ENCODE measurements at regions not wholly inside any gene's neighbourhood (a gene's known extent, or its start where the extent isn't known, plus 50 kb on each side); places are given as distances from the start of the nearest gene placed in this dataset.
"Not testable (repeated sequence)": the region's sequence is repeated elsewhere in the genome, so short reads cannot be mapped to it uniquely, and the experiment has no call there.

DNA sequence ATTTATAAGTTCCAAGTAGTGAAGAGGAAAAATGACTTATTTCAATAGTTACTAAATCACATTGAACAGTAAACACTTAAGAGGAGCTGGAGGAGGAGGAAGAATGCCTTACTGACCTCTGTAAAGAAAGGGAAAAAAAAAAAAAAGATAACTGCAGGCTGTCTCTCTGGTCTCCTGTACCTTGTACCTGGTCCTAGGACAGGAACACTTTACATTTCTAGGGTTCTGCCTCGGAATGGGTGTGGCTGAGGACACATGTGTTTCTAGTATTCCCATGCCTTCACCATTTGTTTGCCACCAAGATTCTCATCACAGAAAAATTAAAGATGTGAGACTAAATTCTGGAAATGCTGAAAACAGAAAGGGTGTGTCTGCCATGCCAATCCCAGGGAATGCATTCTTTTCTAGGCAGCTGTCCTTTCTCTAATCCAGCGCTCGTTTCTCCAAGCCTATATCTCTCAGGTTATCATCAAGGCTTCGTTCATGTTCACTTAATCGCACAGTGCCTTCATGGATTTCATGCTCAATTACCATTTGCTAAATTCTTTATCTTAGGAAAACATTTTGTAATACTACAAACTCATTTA, 1208.3 kb downstream of the OTOL1 start:
- no peak for DNase-seq (ENCODE audit: low read depth in 2 of 3, low spot score in 2 of 3)

DNA sequence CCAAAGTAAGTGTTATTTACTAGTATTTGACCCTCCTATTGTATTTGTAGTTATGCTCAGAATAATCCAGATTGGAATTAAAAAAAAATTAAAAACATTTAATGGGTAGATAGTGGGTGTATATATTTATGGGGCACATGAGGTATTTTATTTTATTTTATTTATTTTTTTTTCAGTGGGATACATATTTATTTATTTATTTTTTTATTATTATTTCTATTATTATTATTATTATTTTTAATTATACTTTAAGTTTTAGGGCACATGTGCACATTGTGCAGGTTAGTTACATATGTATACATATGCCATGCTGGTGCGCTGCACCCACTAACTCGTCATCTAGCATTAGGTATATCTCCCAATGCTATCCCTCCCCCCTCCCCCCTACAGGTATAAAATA, 1211.8 kb downstream of the OTOL1 start:
- DNase-seq (ENCODE audit: low read depth in 2 of 3, low spot score in 2 of 3) = not testable (repeated sequence)

DNA sequence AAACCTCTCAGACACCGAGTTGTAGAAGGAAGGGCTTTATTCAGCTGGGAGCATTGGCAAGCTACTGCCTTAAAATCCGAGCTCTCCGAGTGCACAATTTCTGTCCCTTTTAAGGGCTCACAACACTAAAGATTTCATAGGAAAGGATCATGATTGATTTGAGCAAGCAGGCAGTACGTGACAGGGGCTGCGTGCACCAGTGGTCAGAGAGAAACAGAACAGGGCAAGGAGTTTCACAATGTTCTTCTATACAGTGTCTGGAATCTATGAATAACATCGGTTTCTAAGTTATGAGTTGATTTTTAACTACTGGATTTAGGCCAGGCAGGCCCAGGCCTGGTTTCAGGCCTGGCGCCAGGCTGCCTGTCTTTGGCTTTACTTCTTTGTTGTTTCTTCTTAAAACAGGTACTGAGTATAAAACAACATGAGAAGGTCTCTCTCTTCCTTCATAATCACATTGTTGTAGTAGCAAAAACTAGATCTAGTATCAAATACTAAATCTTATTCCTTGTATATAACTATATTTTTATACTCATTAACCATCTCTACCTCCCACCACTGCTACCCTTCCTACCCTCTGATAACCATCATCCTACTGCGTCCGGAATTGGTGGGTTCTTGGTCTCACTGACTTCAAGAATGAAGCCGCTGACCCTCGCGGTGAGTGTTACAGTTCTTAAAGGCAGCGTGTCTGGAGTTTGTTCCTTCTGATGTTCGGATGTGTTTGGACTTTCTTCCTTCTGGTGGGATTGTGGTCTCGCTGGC, 1212.5 kb downstream of the OTOL1 start:
- not testable (repeated sequence) for DNase-seq (ENCODE audit: low read depth in 2 of 3, low spot score in 2 of 3)

DNA sequence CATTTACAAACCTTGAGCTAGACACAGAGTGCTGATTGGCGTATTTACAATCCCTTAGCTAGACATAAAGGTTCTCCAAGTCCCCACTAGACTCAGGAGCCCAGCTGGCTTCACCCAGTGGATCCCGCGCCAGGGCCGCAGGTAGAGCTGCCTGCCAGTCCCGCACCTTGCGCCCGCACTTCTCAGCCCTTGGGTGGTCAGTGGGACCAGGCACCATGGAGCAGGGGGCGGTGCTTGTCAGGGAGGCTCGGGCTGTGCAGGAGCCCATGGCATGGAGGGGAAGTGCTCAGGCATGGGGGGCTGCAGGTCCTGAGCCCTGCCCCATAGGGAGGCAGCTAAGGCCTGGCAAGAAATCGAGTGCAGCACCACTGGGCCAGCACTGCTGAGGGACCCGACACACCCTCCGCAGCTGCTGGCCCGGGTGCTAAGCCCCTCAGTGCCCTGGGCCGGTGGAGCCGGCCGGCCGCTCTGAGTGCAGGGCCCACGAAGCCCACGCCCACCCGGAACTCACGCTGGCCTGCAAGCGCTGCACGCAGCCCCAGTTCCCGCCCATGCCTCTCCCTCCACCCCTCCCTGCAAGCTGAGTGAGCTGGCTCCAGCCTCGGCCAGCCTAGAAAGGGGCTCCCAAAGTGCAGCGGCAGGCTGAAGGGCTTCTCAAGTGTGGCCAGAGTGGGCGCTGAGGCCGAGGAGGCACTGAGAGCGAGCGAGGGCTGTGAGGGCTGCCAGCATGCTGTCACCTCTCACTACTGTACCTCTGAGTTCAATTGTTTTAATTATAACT, 1213.9 kb downstream of the OTOL1 start:
- DNase-seq (ENCODE audit: low read depth in 2 of 3, low spot score in 2 of 3) = no peak

DNA sequence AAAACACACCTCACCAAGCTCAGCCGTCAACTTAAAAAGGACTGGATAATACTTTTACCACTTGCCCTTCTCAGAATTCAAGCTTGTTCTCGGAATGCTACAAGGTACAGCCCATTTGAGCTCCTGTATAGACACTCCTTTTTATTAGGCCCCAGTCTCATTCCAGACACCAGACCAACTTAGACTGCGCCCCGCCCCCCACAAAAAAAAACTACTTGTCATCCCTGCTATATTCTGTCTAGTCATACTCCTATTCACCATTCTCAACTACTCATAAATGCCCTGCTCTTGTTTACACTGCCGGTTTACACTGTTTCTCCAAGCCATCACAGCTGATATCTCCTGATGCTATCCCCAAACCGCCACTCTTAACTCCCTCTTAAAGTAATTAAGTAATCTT, 1220.5 kb downstream of the OTOL1 start:
- DNase-seq (ENCODE audit: low read depth in 2 of 3, low spot score in 2 of 3) = not testable (repeated sequence)

DNA sequence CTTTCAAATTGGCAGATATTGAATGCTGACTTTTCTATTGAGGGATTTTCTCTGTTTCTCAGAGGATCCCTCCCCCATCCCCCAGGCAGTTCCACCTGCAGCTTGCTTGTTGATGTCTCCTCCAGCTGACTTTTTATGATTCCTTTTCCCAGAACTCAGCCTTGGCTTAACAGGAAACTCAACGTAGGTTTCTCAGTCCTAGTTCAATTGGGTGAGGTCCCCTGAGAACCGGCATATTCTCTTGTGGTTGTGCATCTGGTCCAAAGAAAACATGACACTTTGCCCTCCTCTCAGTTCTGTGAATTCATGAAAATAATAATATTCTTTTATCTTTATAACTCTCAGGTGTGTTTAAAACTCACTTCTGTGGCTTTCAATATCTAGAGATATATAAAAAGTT, 1222.1 kb downstream of the OTOL1 start:
- no peak for DNase-seq (ENCODE audit: low read depth in 2 of 3, low spot score in 2 of 3)

DNA sequence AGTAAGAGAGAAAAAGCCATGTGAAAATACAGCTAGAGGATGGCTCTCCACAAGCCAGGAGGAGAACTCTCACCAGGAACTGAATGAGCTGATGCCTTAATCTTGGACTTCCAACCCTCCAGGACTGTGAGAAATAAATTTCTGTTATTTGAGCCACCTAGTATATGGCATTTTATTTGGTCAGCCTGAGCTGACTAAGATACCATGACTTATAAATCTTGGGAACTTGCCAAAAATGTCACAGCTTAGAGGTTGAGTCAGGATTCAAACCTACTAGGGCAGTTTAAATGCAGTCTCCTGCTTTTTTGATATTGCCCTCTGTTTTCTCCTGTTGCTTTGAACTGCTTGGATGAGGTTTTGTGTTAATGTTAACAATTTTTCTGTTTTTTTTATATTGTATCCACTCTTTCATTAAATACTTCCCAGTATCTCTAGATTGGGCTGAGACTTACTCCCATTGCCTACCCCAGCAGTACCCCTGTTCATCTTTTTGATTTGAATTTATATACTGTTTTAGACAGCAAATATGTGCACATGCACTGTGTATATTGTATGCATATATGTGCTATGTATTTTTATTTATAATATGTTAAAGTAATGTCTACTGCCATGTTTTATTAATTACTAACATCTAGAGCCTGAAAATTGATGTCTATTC, 1223.2 kb downstream of the OTOL1 start:
- DNase-seq (ENCODE audit: low read depth in 2 of 3, low spot score in 2 of 3) = no peak

DNA sequence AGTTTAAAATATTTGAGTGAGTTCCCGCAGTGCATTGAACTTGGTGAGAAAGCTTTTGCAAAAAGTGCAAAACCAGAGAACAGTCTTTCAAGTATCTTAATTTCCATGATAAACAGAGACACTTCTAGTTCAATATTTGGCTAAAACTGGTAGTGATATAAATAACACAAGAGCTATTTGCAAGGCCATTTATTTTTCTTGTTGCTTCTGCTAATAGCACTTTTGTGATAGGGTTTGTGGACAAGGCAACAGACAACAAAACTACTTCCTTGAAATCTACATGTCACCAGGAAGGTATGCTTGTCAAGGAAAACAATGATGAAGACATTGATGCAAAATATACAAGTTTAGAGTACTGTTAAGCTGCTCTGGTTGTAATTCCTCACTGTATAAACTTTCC, 1225.1 kb downstream of the OTOL1 start:
- DNase-seq (ENCODE audit: low read depth in 2 of 3, low spot score in 2 of 3) = no peak

DNA sequence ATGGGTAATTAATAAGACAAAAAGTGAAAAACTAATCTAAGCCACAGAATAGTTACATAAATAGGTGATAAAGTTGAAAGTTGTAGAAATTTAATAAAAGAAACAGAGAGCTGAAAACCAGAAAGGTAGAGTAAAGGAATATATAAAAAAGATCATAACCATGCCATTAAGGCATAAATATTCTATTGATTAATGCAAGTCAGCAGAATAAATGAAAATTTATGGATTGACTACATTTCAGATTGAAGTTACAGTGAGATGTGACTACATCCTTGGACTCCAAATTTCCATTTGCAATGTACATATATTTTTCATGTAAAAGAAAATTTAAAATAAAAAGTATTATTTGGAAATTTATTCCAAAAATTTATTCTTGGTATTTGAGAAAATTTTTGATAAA, 1225.7 kb downstream of the OTOL1 start:
- no peak for DNase-seq (ENCODE audit: low read depth in 2 of 3, low spot score in 2 of 3)

DNA sequence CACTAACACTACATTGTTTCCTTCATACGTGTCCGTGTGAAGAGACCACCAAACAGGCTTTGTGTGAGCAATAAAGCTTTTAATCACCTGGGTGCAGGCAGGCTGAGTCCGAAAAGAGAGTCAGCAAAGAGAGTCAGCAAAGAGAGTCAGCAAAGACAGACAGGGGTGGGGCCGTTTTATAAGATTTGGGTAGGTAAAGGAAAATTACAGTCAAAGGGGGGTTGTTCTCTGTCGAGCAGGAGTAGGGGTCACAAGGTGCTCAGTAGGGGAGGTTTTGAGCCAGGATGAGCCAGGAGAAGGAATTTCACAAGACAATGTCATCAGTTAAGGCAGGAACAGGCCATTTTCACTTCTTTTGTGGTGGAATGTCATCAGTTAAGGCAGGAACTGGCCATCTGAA, 1226.2 kb downstream of the OTOL1 start:
- DNase-seq (ENCODE audit: low read depth in 2 of 3, low spot score in 2 of 3) = not testable (repeated sequence)

DNA sequence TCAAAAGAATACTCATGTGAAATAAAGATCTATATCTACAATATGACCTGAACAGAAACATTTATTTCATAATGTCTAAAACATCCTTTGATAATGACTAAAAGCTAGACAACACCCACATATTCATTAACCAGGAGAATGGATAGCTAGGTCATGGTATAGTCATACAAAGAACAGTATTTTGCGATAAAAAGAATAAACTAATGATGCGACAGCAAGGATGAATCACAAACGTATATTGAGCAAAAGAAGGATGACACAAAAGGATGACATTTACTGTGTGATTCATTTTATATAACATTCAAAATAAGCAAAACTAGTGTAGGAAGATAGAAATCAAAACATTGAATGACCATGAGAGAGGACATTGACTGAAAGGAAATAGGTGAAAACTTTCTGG, 1233.1 kb downstream of the OTOL1 start:
- no peak for DNase-seq (ENCODE audit: low read depth in 2 of 3, low spot score in 2 of 3)

DNA sequence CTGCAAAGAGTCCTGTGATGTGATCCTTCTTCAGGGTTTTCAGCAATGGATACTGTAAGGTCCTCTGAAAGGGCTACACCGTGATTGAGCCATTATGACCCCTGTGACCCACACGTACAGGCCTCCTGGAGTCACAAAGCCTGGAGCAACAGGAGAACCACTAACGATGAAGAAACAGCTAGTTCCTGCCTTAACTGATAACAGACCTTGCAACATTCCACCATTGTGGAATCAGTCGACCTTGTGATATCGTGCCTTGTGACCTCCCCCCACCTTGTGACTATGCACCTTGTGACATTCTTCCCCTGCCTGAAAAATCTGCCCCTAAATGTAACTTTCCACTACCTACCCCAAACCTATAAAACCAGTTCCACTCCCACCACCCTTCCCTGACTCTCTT, 1235.4 kb downstream of the OTOL1 start:
- DNase-seq (ENCODE audit: low read depth in 2 of 3, low spot score in 2 of 3) = not testable (repeated sequence)

DNA sequence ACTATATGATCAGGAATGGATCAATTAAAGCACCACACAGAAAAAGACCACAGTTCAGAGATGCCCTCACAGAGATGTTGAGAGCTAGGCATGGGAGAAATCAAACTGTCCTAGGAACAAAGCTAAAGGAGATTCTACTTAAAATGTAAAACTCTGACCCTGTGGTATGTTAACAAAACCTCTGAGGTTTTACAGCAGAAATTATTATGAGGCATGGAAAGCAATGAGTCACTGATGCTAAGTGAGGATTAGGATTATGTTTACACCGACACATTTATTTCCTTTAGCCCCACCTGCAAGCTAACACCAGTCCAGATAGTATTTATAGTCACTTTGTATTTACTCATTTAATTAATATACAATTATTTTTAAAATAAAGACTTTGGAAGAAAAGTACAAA, 1242.2 kb downstream of the OTOL1 start:
- no peak for DNase-seq (ENCODE audit: low read depth in 2 of 3, low spot score in 2 of 3)

DNA sequence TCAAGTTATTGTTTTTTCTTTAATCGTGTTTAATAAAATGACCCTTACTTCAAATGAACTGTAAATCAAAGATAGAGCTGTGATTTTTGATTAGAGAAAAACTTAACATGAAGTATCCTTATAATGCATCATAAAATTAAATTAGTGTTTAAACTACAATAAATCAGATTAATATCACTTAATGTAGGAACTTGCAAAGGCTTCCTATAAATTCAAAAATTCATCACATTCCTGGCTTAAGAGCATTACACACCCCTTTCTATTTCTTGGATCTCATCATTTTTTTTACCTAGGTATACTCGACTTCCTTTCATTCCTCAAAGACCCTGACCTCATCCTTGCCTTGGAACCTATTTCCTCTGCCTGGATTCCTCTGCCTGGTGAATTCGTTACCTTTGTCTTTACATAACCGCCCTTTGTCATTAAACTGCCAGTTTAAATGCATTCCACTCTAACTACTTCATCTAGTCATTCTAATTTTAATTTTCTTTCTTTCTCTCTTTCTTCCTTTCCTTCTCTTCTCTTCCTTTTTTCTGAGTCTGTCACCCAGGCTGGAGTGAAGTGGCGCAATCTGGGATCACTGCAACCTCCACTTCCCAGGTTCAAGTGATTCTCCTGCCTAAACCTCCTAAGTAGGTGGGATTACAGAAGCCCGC, 1244.5 kb downstream of the OTOL1 start:
- DNase-seq (ENCODE audit: low read depth in 2 of 3, low spot score in 2 of 3) = no peak

DNA sequence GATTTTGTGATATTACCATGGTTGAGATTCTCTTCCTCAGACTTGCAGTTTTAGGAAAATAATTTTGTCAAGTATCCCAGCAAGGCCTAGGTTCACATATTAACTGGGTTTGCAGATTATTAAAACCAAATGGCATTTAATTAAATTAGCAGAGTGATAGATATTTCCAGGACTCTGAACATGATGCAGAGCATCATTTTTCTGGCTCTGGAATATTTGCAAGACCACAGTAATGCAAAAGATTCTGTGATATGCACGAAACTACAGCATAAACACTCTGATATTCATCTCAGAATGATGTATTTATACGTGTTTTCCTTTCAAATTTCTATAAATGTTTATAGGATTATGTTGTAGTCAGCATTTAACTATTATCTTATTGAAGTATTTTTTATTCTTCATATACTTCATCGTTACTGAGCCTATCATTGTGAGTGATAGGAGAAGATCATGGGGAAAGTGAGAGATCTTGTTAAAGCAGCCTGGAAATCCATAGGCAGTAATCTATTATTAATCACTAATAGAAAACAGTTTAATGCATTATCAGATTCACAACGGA, 1245.6 kb downstream of the OTOL1 start:
- DNase-seq (ENCODE audit: low read depth in 2 of 3, low spot score in 2 of 3) = no peak

DNA sequence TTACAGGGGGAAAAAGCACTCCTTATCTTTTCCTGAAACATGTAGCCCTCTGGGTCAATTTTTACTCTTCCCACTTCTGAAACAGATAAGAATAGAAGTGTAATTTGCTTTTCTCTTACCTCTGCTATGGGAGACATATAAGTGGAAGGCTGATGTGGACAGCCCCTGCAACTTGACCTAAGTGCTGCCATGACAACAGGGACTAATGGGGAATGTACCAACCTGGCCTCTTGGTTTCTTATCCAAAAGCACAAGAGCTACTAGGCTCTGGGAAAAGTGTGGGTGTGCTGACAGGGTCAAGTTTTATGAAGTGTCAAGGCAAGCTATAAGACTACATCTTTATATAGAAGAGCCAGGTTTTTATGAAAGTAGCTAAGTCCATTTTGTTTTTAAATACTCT, 1246.5 kb downstream of the OTOL1 start:
- no peak for DNase-seq (ENCODE audit: low read depth in 2 of 3, low spot score in 2 of 3)

DNA sequence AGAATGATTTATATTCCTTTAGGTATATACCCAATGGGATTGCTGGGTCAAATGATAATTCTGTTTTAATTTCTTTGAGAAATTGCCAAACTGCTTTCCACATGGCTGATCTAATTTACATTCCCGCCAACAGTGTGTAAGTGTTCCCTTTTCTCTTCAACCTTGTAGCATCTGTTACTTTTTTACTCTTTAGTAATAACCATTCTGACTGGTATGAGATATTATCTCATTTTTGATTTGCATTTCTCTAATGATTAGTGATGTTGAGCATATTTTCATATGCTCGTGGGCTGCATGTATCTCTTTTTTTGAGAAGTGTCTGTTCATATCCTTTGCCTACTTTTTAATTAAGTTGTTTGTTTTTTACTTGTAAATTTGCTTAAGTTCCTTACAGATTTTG, 1264.2 kb downstream of the OTOL1 start:
- no peak for DNase-seq (ENCODE audit: low read depth in 2 of 3, low spot score in 2 of 3)

DNA sequence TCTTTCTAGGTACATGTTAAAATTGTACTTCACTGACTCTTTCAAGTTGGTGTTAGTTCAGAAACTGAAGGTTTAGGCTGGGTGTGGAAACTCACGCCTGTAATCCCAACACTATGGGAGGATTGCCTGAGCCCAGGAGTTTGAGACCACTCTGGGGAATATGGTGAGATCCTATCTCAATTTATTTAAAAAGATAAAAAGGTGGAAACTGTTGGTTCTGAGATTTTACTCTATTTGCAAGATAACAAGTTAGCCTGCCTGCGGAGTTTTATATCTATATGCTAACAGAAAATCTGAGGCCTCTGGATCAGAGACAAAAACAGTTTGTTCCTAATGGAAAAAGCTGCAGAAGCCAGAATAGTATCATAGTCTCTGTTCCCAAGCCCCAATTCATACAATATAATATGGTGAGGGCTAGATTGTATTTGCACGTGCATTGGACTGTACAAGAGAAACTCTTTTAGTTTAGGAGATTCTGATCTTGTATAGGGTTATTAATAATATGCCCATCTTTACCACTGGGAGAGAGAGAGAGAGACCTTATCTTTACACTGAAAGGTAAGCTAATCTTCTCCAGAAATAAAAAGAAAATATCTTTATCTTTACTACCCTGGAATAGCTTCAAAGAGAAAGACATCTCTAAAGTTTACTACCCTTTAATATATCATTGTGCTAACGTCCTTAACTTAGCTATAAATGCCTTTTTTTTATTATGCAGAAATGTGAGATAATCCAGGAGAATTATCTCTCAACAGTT, 1267.6 kb downstream of the OTOL1 start:
- no peak for DNase-seq (ENCODE audit: low read depth in 2 of 3, low spot score in 2 of 3)

DNA sequence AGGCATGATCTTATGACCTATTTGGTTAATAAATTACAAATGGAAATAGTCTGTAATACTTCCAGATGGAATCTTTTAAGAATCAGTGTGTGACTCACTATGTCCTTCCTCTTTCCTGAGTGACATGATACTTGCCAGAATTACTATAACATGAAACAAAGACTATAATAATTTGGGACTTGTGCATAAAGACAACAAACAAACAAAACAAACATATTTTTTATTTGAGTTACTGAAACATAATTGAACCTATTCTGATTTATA, 1268.1 kb downstream of the OTOL1 start:
- DNase-seq (ENCODE audit: low read depth in 2 of 3, low spot score in 2 of 3) = no peak

DNA sequence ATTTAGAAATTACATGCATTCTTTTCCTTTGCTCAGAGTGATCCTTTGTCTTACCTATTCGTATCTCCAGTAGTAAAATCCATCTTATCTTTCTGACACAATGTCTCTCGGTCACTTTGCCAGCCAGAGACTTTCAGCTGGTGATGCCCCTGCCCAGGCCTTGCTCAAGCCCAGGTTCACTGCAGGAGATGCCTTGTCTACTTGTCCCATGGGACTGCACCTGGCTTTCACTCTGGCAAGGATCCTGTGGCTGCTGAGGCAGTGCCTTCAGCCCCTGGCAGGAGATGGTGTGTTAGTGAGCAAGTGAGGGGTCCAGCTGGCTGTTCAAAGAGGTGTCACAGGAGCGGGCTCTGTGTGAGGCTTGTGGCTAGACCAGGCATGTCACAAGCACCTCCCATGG, 1268.9 kb downstream of the OTOL1 start:
- DNase-seq (ENCODE audit: low read depth in 2 of 3, low spot score in 2 of 3) = no peak

DNA sequence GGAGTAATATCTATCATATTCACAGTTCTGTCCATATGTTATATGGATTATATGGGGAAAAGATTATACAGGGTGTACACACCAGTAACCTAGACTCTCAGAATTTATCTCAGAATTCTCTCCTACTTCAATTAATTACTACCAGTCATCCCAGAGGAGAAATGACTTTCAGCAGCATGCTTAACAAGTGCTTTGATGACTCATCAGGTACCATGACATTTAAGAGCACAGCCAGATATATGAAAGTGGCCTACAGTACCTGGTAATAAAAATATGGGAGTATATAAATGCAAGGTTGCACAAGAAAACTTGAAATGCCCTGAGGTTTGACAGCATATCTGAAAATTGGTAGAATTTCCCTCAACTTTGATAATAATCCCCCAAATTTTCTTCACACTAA, 1273.0 kb downstream of the OTOL1 start:
- no peak for DNase-seq (ENCODE audit: low read depth in 2 of 3, low spot score in 2 of 3)
